ENCODE measurements at regions not wholly inside any gene's neighbourhood (a gene's known extent, or its start where the extent isn't known, plus 50 kb on each side); places are given as distances from the start of the nearest gene placed in this dataset.

GRCh38 chr2:120483355-120483754 is 137.4 kb downstream of the INHBB start:
- no peak for DNase-seq (ENCODE audit: low read depth, low spot score)
- no peak overlapping the region for H3K4me3 ChIP-seq (ENCODE audit: low read depth, low read length)
- in situ Hi-C loops (cut with HindIII; ENCODE audit: low sequenced_read_pairs), result no loop called here
- TF ChIP-seq CTCF (IDR thresholded peaks at IDR 0.05; ENCODE audit: low read depth, low read length), result no peak

- in situ Hi-C loops (cut with HindIII; ENCODE audit: low sequenced_read_pairs), result no loop called here
- TF ChIP-seq CTCF (IDR thresholded peaks at IDR 0.05; ENCODE audit: low read depth, low read length), result no peak
- no peak for DNase-seq (ENCODE audit: low read depth, low spot score)
- H3K4me3 ChIP-seq (ENCODE audit: low read depth, low read length), result no peak overlapping the region
Observed at GRCh38 chr2:120485096-120485495, 139.2 kb downstream of the INHBB start.

- no peak for DNase-seq (ENCODE audit: low read depth, low spot score)
- in situ Hi-C loops (cut with HindIII; ENCODE audit: low sequenced_read_pairs), result no loop called here
- no peak for TF ChIP-seq CTCF (IDR thresholded peaks at IDR 0.05; ENCODE audit: low read depth, low read length)
- H3K4me3 ChIP-seq (ENCODE audit: low read depth, low read length), result no peak overlapping the region
Observed at GRCh38 chr2:120486441-120486840, 140.5 kb downstream of the INHBB start.

- TF ChIP-seq CTCF (IDR thresholded peaks at IDR 0.05; ENCODE audit: low read depth, low read length), result no peak
- no peak overlapping the region for H3K4me3 ChIP-seq (ENCODE audit: low read depth, low read length)
- peak; percentile 19 for DNase-seq (ENCODE audit: low read depth, low spot score)
- in situ Hi-C loops (cut with HindIII; ENCODE audit: low sequenced_read_pairs), result no loop called here
Observed at GRCh38 chr2:120486946-120487345, 141.0 kb downstream of the INHBB start.

GRCh38 chr2:120488531-120488930 is 142.6 kb downstream of the INHBB start:
- no peak for DNase-seq (ENCODE audit: low read depth, low spot score)
- no peak for TF ChIP-seq CTCF (IDR thresholded peaks at IDR 0.05; ENCODE audit: low read depth, low read length)
- in situ Hi-C loops (cut with HindIII; ENCODE audit: low sequenced_read_pairs), result no loop called here
- no peak overlapping the region for H3K4me3 ChIP-seq (ENCODE audit: low read depth, low read length)

- no peak overlapping the region for H3K4me3 ChIP-seq (ENCODE audit: low read depth, low read length)
- in situ Hi-C loops (cut with HindIII; ENCODE audit: low sequenced_read_pairs), result no loop called here
- TF ChIP-seq CTCF (IDR thresholded peaks at IDR 0.05; ENCODE audit: low read depth, low read length), result no peak
- DNase-seq (ENCODE audit: low read depth, low spot score), result no peak
Observed at GRCh38 chr2:120489023-120489422, 143.1 kb downstream of the INHBB start.

All from astrocyte of the spinal cord (primary cell).